ENCODE measurements at regions not wholly inside any gene's neighbourhood (a gene's known extent, or its start where the extent isn't known, plus 50 kb on each side); places are given as distances from the start of the nearest gene placed in this dataset.
"Not testable (repeated sequence)": the region's sequence is repeated elsewhere in the genome, so short reads cannot be mapped to it uniquely, and the experiment has no call there.

DNA sequence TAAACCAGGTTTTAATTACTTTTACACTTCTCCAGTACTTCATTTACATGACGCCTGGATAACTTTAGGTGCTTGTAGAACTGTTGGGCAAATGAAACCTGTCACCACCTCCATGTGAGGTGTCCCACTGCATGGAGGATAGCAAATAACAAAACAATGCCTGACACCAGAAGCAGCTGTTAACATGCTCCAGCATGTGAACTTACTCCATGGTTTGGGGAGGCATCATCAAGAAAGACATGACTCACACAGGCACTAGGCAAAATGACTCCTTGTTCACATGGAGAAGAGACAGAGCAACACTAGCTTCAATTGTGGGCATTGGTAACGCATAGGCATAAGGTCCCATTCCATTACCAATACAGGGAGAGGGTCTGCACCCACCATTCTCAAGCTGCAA is 198.1 kb upstream of the F9 start:
- Histone ChIP-seq H3K27me3 (no peaks in the 10 kb centered on the region), H3K9me2 (replicated peaks; ENCODE audit: insufficient read depth) (no peaks in the 10 kb centered on the region), H4K20me1 (ENCODE audit: insufficient read depth, poor library complexity, severe bottlenecking) (no peaks in the 10 kb centered on the region), H3K79me2 (no peaks in the 10 kb centered on the region), H3K4me3 (no peak overlapping the region), H3K9me3 (ENCODE audit: low read depth) (no peaks in the 10 kb centered on the region), H3K4me1 (ENCODE audit: insufficient read depth) (no peaks in the 10 kb centered on the region), H3K4me2 (no peak overlapping the region), H3K36me3 (replicated peaks; ENCODE audit: insufficient read depth, low read depth) (no peaks in the 10 kb centered on the region), H2AFZ (no peak overlapping the region), H3K27ac (no peak overlapping the region)
- 80% methylated on average over 2 of the region's 2 CpGs for WGBS (ENCODE audit: low lambda C conversion rate, missing lambda C conversion rate)
- TF ChIP-seq, protein P1, sequence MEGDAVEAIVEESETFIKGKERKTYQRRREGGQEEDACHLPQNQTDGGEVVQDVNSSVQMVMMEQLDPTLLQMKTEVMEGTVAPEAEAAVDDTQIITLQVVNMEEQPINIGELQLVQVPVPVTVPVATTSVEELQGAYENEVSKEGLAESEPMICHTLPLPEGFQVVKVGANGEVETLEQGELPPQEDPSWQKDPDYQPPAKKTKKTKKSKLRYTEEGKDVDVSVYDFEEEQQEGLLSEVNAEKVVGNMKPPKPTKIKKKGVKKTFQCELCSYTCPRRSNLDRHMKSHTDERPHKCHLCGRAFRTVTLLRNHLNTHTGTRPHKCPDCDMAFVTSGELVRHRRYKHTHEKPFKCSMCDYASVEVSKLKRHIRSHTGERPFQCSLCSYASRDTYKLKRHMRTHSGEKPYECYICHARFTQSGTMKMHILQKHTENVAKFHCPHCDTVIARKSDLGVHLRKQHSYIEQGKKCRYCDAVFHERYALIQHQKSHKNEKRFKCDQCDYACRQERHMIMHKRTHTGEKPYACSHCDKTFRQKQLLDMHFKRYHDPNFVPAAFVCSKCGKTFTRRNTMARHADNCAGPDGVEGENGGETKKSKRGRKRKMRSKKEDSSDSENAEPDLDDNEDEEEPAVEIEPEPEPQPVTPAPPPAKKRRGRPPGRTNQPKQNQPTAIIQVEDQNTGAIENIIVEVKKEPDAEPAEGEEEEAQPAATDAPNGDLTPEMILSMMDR (IDR thresholded peaks at IDR 0.05; ENCODE audit: poor library complexity): no peak
- TF ChIP-seq EZH2 (IDR thresholded peaks at IDR 0.05; ENCODE audit: borderline replicate concordance) (no peak), EZH2phosphoT487 (IDR thresholded peaks at IDR 0.05; ENCODE audit: low read depth, severe bottlenecking, unreplicated experiment) (no peak)
- DNase-seq (ENCODE audit: low spot score): no peak

DNA sequence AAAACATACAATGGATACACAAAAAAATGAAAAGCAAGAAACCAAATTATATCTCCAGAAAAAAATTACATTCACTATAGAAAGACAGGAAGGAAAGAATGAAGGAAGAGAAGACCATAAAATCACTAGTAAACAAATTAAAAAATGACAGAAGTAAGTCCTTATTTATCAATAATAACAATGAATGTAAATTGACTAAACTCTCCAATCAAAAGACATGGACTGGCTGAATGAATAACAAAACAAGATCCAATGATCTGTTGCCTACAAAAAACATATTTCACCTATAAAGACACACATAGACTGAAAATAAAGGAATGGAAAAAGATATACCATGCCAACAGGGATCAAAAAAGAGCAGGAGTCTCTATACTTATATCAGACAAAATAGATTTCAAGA is 203.2 kb upstream of the F9 start:
- Histone ChIP-seq H2AFZ (no peak overlapping the region), H3K27ac (no peak overlapping the region), H4K20me1 (ENCODE audit: insufficient read depth, poor library complexity, severe bottlenecking) (no peaks in the 10 kb centered on the region), H3K27me3 (no peaks in the 10 kb centered on the region), H3K9me3 (ENCODE audit: low read depth) (no peaks in the 10 kb centered on the region), H3K4me1 (ENCODE audit: insufficient read depth) (no peaks in the 10 kb centered on the region), H3K9me2 (replicated peaks; ENCODE audit: insufficient read depth) (no peaks in the 10 kb centered on the region), H3K4me2 (no peak overlapping the region), H3K36me3 (replicated peaks; ENCODE audit: insufficient read depth, low read depth) (no peaks in the 10 kb centered on the region), H3K4me3 (no peak overlapping the region), H3K79me2 (no peaks in the 10 kb centered on the region)
- TF ChIP-seq, protein P1 (IDR thresholded peaks at IDR 0.05; ENCODE audit: poor library complexity): no peak
- TF ChIP-seq EZH2 (IDR thresholded peaks at IDR 0.05; ENCODE audit: borderline replicate concordance): no peak
- no peak for TF ChIP-seq EZH2phosphoT487 (IDR thresholded peaks at IDR 0.05; ENCODE audit: low read depth, severe bottlenecking, unreplicated experiment)
- no peak for DNase-seq (ENCODE audit: low spot score)

DNA sequence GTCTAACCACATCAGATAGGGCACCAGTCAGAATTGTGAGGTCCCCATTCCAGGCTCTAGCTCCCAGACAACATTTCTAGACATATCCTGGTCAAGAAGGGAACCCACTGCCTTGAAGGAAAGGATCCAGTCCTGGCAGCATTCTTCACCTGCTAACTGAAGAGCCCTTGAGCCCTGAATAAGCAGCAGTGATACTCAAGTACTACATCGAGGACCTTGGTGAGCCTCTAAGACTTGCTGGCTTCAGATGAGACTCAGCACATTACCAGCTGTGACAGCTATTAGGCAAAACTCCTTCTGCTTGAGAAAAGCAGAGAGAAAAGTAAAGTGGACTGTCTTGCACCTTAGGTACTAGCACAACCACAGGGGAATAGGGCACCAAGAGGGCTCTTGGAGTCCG is 205.8 kb upstream of the F9 start:
- DNase-seq (ENCODE audit: low spot score): no peak
- WGBS (ENCODE audit: low lambda C conversion rate, missing lambda C conversion rate): 79% methylated on average over 2 of the region's 2 CpGs
- H3K9me2 ChIP-seq (replicated peaks; ENCODE audit: insufficient read depth): no peaks in the 10 kb centered on the region
- H2AFZ ChIP-seq: no peak overlapping the region
- H3K27me3 ChIP-seq: no peaks in the 10 kb centered on the region
- no peak overlapping the region for H3K4me2 ChIP-seq
- H3K4me1 ChIP-seq (ENCODE audit: insufficient read depth): no peaks in the 10 kb centered on the region
- H3K4me3 ChIP-seq: no peak overlapping the region
- no peaks in the 10 kb centered on the region for H3K9me3 ChIP-seq (ENCODE audit: low read depth)
- no peaks in the 10 kb centered on the region for H3K79me2 ChIP-seq
- no peaks in the 10 kb centered on the region for H3K36me3 ChIP-seq (replicated peaks; ENCODE audit: insufficient read depth, low read depth)
- no peaks in the 10 kb centered on the region for H4K20me1 ChIP-seq (ENCODE audit: insufficient read depth, poor library complexity, severe bottlenecking)
- TF ChIP-seq EZH2 (IDR thresholded peaks at IDR 0.05; ENCODE audit: borderline replicate concordance): no peak
- TF ChIP-seq EZH2phosphoT487 (IDR thresholded peaks at IDR 0.05; ENCODE audit: low read depth, severe bottlenecking, unreplicated experiment): no peak
- TF ChIP-seq, protein P1 (IDR thresholded peaks at IDR 0.05; ENCODE audit: poor library complexity): no peak
- no peak overlapping the region for H3K27ac ChIP-seq

DNA sequence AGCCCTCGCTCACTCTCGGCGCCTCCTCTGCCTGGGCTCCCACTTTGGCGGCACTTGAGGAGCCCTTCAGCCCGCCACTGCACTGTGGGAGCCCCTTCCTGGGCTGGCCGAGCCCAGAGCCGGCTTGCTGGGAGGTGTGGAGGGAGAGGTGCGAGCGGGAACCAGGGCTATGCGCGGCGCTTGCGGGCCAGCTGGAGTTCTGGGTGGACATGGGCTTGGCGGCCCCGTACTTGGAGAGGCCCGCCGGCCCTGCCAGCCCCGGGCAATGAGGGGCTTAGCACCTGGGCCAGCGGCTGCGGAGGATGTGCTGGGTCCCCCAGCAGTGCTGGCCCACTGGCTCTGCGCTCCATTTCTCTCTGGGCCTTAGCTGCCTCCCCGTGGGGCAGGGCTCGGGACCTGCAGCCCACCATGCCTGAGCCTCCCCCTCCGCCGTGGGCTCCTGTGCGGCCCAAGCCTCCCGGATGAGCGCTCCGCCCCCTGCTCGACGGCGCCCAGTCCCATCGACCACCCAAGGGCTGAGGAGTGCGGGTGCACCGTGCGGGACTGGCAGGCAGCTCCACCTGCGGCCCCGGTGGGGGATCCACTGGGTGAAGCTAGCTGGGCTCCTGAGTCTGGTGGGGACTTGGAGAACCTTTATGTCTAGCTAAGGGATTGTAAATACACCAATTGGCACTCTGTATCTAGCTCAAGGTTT is 209.7 kb upstream of the F9 start:
- not testable (repeated sequence) for H3K4me2 ChIP-seq; H3K27ac ChIP-seq; DNase-seq (ENCODE audit: low spot score); H3K4me3 ChIP-seq; H3K9me2 ChIP-seq (replicated peaks; ENCODE audit: insufficient read depth); H4K20me1 ChIP-seq (ENCODE audit: insufficient read depth, poor library complexity, severe bottlenecking); H3K9me3 ChIP-seq (ENCODE audit: low read depth); H3K36me3 ChIP-seq (replicated peaks; ENCODE audit: insufficient read depth, low read depth); H2AFZ ChIP-seq; H3K27me3 ChIP-seq; H3K79me2 ChIP-seq; H3K4me1 ChIP-seq (ENCODE audit: insufficient read depth)
- 90% methylated on average over 37 of the region's 38 CpGs for WGBS (ENCODE audit: low lambda C conversion rate, missing lambda C conversion rate)

DNA sequence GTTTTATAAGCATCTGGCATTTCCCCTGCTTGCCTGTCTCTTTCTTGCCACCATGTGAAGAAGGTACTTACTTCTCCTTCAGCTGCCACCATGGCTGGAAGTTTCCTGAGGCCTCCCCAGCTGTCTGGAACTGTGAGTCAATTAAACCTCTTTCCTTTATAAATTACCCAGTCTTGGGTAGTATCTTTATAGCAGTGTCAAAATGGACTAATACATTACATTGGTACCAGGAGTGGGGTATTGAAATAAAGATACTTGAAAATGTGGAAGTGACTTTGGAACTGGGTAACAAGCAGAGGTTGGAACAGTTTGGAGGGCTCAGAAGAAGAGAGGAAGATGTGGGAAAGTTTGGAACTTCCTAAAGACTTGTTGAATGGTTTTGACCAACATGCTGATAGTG is 223.9 kb upstream of the F9 start:
- not testable (repeated sequence) for H3K9me2 ChIP-seq (replicated peaks; ENCODE audit: insufficient read depth); H3K79me2 ChIP-seq; H3K4me2 ChIP-seq; H2AFZ ChIP-seq; H3K27ac ChIP-seq; H3K36me3 ChIP-seq (replicated peaks; ENCODE audit: insufficient read depth, low read depth); H3K9me3 ChIP-seq (ENCODE audit: low read depth); H3K4me3 ChIP-seq; H3K4me1 ChIP-seq (ENCODE audit: insufficient read depth); H3K27me3 ChIP-seq; DNase-seq (ENCODE audit: low spot score); H4K20me1 ChIP-seq (ENCODE audit: insufficient read depth, poor library complexity, severe bottlenecking)
